ENCODE measurements at regions not wholly inside any gene's neighbourhood (a gene's known extent, or its start where the extent isn't known, plus 50 kb on each side); places are given as distances from the start of the nearest gene placed in this dataset.

GRCh38 chr12:132400011-132400641, 70.7 kb upstream of the GALNT9 start:
- TF ChIP-seq CTCF (IDR thresholded peaks at IDR 0.05) (no peak), POLR2A (IDR thresholded peaks at IDR 0.05) (no peak)

All from uterus (tissue), 2 donors.